ENCODE measurements at regions not wholly inside any gene's neighbourhood (a gene's known extent, or its start where the extent isn't known, plus 50 kb on each side); places are given as distances from the start of the nearest gene placed in this dataset.

GRCh38 chr11:25198704-25199103, 701.9 kb downstream of the LUZP2 start:
- Histone ChIP-seq H2AFZ (ENCODE audit: low read depth, low read length, poor library complexity, severe bottlenecking) (no peak overlapping the region), H3K9ac (ENCODE audit: low read length) (no peak overlapping the region), H3K79me2 (ENCODE audit: insufficient read depth, low read length) (no peaks in the 10 kb centered on the region), H3K27me3 (ENCODE audit: insufficient read depth, low read length) (no peaks in the 10 kb centered on the region), H3K4me2 (ENCODE audit: low read length) (no peak overlapping the region), H3K4me3 (replicated peaks in 1 of 2; ENCODE audit: low read depth in 1 of 2, low read length in 2 of 2) (no peak overlapping the region), H3K27ac (ENCODE audit: low read depth, low read length) (no peak overlapping the region), H4K20me1 (ENCODE audit: insufficient read depth) (no peaks in the 10 kb centered on the region), H3K4me1 (ENCODE audit: control insufficient read depth in 1 of 2, insufficient read depth in 2 of 2, low read length in 2 of 2) (no peaks in the 10 kb centered on the region), H3K36me3 (ENCODE audit: control insufficient read depth in 1 of 2, insufficient read depth in 2 of 2, low read length in 2 of 2) (no peaks in the 10 kb centered on the region), H3K9me2 (ENCODE audit: insufficient read depth) (no peaks in the 10 kb centered on the region), H3K9me3 (ENCODE audit: control insufficient read depth in 1 of 2, insufficient read depth in 1 of 2, low read depth in 1 of 2, low read length in 2 of 2) (peaks cover 0 to 3% of the 10 kb centered on the region in 2 experiments; a peak in 2 of 4 replicates)
- ATAC-seq (no peak), DNase-seq (ENCODE audit: low read depth, low spot score) (no peak)
- ChIA-PET POLR2A (no interaction called here), RAD21 (ENCODE audit: low non-redundant PET in 1 of 2, low total read pairs in 2 of 2, uncharacterized antibody in 2 of 2, unreplicated experiment in 2 of 2) (no interaction called here), CTCF (no interaction called here)
- intact Hi-C loops (cut with micrococcal nuclease): no loop called here
- TF ChIP-seq MAX (IDR thresholded peaks at IDR 0.05): no peak
- no peak for TF ChIP-seq SP1 (IDR thresholded peaks at IDR 0.05; ENCODE audit: low read depth)
- no peak for TF ChIP-seq ELF1 (IDR thresholded peaks at IDR 0.05; ENCODE audit: borderline replicate concordance, low read depth)
- TF ChIP-seq EZH2phosphoT487 (IDR thresholded peaks at IDR 0.05; ENCODE audit: borderline replicate concordance): no peak
- no peak for TF ChIP-seq SIN3A (IDR thresholded peaks at IDR 0.05; ENCODE audit: low read depth)
- TF ChIP-seq JUND (IDR thresholded peaks at IDR 0.05): no peak
- TF ChIP-seq EZH2 (IDR thresholded peaks at IDR 0.05): no peak
- TF ChIP-seq CEBPB (IDR thresholded peaks at IDR 0.05; ENCODE audit: low read depth): no peak
- no peak for TF ChIP-seq POLR2A (IDR thresholded peaks at IDR 0.05; ENCODE audit: borderline replicate concordance, extremely low read depth, insufficient read depth, insufficient read length)
- no peak for TF ChIP-seq SRF (IDR thresholded peaks at IDR 0.05; ENCODE audit: low read depth)
- TF ChIP-seq CBX3 (IDR thresholded peaks at IDR 0.05; ENCODE audit: low read depth): no peak
- TF ChIP-seq ZFX (IDR thresholded peaks at IDR 0.05): no peak
- TF ChIP-seq ATF3 (IDR thresholded peaks at IDR 0.05): no peak
- TF ChIP-seq FOSL1 (IDR thresholded peaks at IDR 0.05; ENCODE audit: low read depth): no peak
- TF ChIP-seq CTCF (IDR thresholded peaks at IDR 0.05 in 2 of 3, conservative IDR thresholded peaks at IDR 0.05 in 1 of 3; ENCODE audit: borderline replicate concordance in 1 of 3, insufficient read depth in 1 of 3, low read depth in 2 of 3, low read length in 2 of 3): no peak
- TF ChIP-seq ZNF274 (IDR thresholded peaks at IDR 0.05; ENCODE audit: low read depth, low read length): no peak
- no peak for TF ChIP-seq ZBTB33 (IDR thresholded peaks at IDR 0.05; ENCODE audit: extremely low read depth, insufficient replicate concordance, low read length)
- TF ChIP-seq TCF7L2 (IDR thresholded peaks at IDR 0.05; ENCODE audit: borderline replicate concordance, extremely low read depth, insufficient read depth, insufficient read length): no peak
- no peak for TF ChIP-seq EGR1 (IDR thresholded peaks at IDR 0.05; ENCODE audit: low read depth)
- BruUV-seq (replicated peaks): no TSS peak

Data from HCT116 (cell line).